ENCODE measurements at regions not wholly inside any gene's neighbourhood (a gene's known extent, or its start where the extent isn't known, plus 50 kb on each side); places are given as distances from the start of the nearest gene placed in this dataset.
"Not testable (repeated sequence)": the region's sequence is repeated elsewhere in the genome, so short reads cannot be mapped to it uniquely, and the experiment has no call there.

DNA sequence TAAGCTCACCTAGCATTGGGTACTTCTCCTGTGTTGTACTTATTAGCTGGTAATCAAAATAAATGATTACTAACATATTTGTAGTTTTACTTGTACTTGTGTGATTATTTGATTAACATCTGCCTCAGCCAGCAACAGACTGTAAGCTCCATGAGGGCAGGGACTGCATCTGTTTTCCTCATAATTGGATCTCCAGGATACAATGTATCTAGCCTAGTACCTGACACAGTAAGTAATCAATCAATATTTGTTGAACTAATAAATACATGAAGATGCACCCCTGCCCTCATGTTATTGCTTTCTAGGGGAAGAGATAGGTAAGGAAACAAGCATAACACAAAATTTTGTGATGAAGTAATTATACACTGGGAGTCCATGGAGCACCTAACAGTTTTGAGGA lies 101.5 kb downstream of the TENT5C start:
- DNase-seq (ENCODE audit: low spot score), result no peak

DNA sequence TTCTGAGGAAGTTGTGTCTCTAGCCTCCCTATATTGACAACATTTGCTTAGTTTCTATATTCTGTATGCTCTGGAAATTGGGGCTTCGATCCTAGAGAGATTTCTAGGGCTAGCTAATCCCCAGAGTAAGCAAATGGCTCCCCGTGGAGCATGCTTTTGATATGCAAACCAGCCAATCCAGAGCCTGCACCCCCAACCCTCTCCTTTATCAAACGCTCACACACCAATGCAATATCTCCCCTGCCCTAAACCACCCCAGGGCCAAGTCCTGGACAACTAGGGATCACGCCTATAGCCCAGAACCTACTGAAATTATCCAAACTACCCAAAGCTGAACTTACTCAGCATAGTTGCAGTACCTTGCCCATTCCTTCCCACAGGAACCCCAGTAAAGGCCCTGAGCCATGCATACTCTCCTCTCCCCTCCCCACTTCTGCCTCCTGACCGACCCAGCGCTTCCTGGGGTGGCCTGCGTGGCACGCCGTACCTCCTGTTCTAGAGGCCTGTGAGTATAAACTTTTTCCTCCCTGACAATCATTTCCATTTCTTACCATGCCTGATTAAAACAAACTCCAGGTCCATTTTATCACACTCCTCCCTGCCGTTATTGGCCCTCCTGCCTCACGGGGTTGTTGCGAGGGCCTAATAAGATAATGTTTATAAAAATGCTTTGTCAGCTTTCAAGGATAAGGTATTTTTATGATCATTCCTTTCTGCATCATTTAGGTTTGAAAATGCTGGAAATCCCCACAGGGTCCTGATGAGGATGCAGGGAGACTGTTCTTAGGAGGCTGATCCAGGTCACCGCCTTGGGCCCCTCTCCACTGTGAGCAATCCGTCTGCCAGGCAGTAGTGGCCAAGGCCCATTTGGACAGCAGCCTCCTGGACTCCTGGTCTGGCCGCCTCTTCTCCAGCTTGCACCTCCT lies 102.7 kb downstream of the TENT5C start:
- DNase-seq (ENCODE audit: low spot score), result no peak

DNA sequence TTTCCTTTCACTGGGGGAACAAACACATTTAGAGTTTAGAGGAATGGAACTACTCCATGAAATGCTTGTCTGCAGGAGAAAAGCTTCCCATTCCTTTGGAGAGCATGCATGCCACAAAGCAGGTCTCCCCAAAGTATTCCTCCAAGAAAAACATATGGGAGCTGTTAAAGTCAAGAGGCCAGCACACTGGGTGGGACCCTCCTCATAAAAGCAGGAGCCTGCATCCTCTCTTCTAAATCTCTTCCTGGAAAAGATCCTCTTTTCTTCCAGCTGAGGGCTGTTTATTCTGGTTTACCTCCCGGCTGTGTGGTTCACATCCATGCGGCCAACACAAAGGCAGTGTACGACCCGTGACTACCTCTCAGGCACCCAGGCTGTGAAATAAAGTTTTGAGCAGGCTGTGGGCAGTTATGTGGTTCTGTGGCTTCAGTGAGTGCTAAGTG lies 103.4 kb downstream of the TENT5C start:
- DNase-seq (ENCODE audit: low spot score), result no peak

- no peak for DNase-seq (ENCODE audit: low spot score)
Observed at GRCh38 chr1:117710710-117711109, 104.9 kb downstream of the TENT5C start.

DNA sequence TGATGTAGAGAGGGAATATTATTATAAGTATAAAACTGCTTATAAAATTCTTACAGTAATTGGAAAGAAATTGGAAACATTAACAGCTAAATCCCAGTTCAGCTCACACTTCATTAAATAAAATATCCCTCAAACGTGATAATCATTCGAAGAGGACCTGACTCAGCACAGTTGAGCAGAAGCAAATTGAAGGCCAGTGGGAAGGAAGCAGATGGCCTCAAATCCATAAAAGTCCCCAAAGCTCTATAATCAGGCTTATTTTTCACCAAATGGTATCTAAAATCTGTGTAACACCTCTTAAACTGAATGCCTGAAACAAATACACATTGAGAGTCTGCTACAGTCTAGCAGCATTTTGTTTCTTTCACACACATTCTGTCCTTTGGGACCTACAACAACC lies 106.8 kb downstream of the TENT5C start:
- no peak for DNase-seq (ENCODE audit: low spot score)

DNA sequence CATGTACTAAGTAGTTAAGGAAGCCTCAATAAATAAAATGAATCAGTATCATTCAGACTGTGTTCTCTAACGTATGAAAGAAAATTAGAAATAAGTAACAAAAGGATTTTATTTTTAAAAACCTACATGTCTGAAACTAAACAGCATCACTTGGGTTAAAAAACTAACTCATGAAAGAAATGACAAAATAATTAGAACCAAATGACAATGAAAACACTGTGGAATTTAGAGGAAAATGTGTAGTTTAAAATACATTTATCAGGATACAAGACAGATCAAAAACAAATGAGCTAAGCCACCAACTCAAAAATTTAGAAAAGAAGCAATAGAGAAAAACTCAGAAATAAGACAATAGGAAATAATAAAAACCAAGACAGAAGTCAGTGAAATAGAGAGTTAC lies 108.7 kb downstream of the TENT5C start:
- DNase-seq (ENCODE audit: low spot score), result no peak

- not testable (repeated sequence) for DNase-seq (ENCODE audit: low spot score)
Observed at GRCh38 chr1:117716030-117716429, 110.2 kb downstream of the TENT5C start.

- DNase-seq (ENCODE audit: low spot score), result not testable (repeated sequence)
Observed at GRCh38 chr1:117717980-117718379, 112.1 kb downstream of the TENT5C start.

GRCh38 chr1:117718596-117718995 lies 112.7 kb downstream of the TENT5C start:
- not testable (repeated sequence) for DNase-seq (ENCODE audit: low spot score)

GRCh38 chr1:117719004-117719403 lies 113.2 kb downstream of the TENT5C start:
- DNase-seq (ENCODE audit: low spot score), result no peak

- no peak for DNase-seq (ENCODE audit: low spot score)
Observed at GRCh38 chr1:117732065-117732797, 126.4 kb downstream of the TENT5C start.

DNA sequence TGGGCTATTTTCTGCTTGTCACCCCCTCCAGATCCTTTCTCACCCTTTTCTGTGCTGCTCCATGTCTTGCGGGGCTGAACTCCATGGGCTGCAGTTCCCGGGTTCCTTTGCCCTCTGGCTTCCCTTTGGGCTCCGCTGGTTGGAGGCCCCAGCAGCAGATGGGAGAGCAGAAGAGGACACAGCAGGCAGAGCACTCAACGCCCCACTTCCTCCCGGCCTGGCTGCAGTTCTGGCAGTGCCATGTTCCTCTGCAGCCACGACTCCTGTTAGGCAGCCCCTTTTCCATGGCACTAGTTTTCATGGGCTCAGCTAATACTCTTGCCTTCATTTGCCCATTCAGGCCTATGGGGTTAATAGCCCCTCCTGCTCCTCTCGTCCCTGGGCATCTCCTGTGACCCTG lies 127.1 kb downstream of the TENT5C start:
- DNase-seq (ENCODE audit: low spot score), result no peak

- no peak for DNase-seq (ENCODE audit: low spot score)
Observed at GRCh38 chr1:117734403-117734802, 128.6 kb downstream of the TENT5C start.

GRCh38 chr1:117735045-117735992 lies 129.5 kb downstream of the TENT5C start:
- peak; percentile 57 for DNase-seq (ENCODE audit: low spot score)

DNA sequence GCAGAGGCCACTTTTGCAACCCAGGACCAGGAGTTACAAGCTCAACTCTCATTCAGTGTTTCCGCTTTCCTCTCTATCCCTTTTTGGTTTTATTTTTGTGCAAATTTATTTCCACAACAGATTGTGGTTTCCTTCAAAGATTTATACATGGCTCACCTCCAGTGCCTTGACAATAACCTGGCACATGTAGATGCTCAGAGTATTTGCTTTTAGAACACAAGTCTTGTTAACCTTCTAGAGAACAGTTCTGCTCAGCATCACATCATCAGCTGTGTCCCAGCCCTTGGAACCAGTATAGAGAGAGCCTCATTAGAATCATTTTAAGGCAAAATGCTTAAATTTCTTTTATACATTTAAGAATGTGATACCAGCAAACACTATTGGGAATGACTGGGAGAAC lies 133.7 kb downstream of the TENT5C start:
- DNase-seq (ENCODE audit: low spot score), result no peak

DNA sequence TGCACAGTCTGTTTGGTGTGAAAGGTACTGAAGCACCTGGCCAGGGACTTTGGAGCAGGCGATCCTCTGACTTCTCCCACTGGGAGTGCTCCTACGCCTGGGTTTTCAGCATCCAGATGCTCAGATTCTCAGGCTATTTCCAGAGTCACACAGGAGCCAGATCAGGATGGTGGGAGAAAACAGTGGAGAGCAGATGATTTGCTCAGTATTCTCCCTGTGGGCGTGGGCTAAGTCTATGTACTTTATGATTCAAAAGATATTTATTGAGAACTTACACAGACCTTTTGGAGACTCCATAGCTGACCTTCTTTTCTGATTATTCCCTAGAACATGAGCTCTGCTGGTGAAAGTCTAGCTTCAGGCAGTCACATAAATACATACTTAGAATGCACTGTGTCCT lies 134.6 kb downstream of the TENT5C start:
- DNase-seq (ENCODE audit: low spot score), result no peak

DNA sequence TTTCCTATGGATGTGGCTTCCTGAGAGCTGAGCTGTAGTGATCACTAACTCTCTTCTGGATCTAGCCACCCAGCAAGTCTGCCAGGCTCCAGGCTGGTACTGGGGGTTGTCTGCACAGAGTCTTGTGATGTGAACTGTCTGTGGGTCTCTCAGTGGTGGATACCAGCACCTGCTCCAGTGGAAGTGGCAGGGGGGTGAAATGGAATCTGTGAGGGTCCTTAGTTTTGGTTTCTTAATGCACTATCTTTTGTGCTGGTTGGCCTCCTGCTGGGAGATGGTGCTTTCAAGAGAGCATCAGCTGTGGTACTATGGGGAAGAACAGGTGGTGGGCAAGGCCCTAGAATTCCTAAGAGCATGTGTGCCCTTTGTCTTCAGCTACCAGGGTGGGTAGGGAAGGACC lies 140.7 kb downstream of the TENT5C start:
- not testable (repeated sequence) for DNase-seq (ENCODE audit: low spot score)

DNA sequence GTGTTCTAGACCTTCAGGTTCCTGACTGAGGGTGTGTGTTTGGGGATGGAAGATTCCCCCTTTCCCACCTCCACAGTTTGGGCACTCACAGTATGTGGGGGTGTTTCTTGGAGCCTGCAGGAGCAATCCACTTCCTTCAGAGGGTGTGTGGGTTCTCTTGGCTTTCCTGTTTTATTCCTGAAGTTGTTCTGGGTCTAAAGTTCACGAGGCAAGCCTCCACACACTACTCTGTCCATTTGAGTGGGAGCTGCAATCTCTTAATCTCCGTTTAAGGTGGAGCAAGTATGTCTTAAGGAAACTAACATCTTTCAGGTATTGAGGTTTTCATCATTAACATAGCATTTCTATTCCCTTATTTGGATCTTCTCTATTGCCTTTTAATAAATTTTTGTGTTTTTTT lies 141.8 kb downstream of the TENT5C start:
- DNase-seq (ENCODE audit: low spot score), result no peak

DNA sequence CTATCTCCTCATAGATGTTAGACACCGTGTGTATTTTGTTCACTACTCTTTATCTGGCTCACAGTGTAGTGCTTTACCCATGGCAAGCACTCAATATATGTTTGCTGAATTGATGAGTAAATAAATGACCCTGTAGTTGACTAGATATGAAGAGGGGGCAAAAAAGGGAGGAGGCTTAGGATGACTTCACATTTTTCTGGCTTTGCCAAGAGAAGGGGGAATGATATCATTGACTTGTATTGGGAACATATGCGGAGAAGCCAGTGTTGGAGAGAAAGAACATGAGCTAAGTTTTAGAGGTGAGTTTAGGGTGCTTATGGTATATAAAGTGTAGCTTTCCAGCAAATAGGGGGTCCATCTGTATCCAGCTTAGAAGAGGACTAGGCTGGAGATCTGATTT lies 145.5 kb downstream of the TENT5C start:
- DNase-seq (ENCODE audit: low spot score), result no peak

- no peak for DNase-seq (ENCODE audit: low spot score)
Observed at GRCh38 chr1:117752661-117753060, 146.8 kb downstream of the TENT5C start.

DNA sequence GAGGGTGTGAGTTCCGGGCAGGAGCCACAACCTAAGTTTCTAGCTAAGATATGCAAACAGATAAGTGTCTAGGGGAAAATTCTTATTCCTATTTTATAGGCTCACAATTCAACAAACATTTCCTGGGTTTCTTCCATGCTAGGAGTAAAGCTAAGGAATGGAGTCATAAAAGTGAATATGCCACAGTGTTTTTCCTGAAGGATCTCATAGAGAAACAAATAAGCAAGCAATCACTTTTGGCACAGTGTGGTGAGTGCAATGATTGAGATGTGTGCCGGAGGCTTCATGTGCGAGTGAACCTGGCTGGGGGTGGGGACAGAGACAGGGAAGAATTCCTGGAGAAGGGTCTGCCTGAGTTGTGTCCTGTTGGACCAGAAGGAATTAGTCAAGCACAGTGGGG lies 147.4 kb downstream of the TENT5C start:
- DNase-seq (ENCODE audit: low spot score), result no peak

DNA sequence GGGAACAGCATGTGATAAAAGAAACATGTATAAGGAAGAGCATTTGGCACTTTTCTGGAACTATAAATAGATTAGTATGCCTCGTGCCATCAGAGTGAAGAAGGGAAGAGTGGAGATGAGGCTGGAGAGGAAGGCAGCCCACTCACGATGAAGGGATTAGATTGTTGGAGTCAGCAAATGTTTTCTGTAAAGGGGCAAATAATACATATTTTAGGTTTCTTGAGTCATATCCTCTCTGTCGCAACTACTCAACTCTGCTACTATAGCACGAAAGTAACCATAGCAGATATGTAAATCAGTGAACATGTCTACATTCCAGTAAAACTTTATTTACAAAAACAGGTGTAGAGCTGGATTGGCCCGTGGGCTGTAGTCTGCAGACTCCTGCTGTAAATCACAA lies 147.8 kb downstream of the TENT5C start:
- DNase-seq (ENCODE audit: low spot score), result no peak
